SK-N-SH (cell line): ENCODE measurements at regions not wholly inside any gene's neighbourhood (a gene's known extent, or its start where the extent isn't known, plus 50 kb on each side); places are given as distances from the start of the nearest gene placed in this dataset.

Experiments
- CTCF ChIP-seq: fragments of 200-600 bp; sonication (generic); IDR thresholded peaks from 2 replicates; pipeline ENCODE4 v1.6.1; 2017; ENCODE audit warnings: antibody characterized with exemption, mild to moderate bottlenecking, moderate library complexity
- GABPA ChIP-seq: IDR thresholded peaks from 2 replicates; pipeline ENCODE4 v1.4.0; 2012; ENCODE audit warnings: low read depth, mild to moderate bottlenecking
- NFIC ChIP-seq: IDR thresholded peaks from 2 replicates; pipeline ENCODE4 v1.4.0; 2012; ENCODE audit warnings: borderline replicate concordance
- REST ChIP-seq: IDR thresholded peaks from 2 replicates; pipeline ENCODE4 v1.6.1; 2012; ENCODE audit warnings: mild to moderate bottlenecking, low read depth, low read length, moderate library complexity
- SIN3A ChIP-seq: IDR thresholded peaks from 2 replicates; pipeline ENCODE4 v1.6.1; 2012; ENCODE audit warnings: low read depth, mild to moderate bottlenecking, low read length, moderate library complexity, borderline replicate concordance

GRCh38 chr9:134491196-134491835, 150.3 kb upstream of the COL5A1 start:
- TF ChIP-seq CTCF (no peak), NFIC (no peak), GABPA (no peak), SIN3A (no peak), REST (no peak)
